DND-41 (cell line): ENCODE measurements at regions not wholly inside any gene's neighbourhood (a gene's known extent, or its start where the extent isn't known, plus 50 kb on each side); places are given as distances from the start of the nearest gene placed in this dataset.

Experiments
- ATAC-seq: fragments of 200-7000 bp; cut with Tn5 transposase; 3 replicates; pipeline ENCODE4 v1.9.1; 2021; ENCODE audit warnings: low read depth; ENCODE audit not compliant: insufficient read depth
- DNase-seq: peaks from one replicate; pipeline ENCODE4 v3.0.0-alpha.2; 2020
- H2AFZ ChIP-seq: 2 replicates; pipeline ENCODE4 v1.6.0; 2012; ENCODE audit warnings: low read depth, low read length
- H3K27ac ChIP-seq: 2 replicates; pipeline ENCODE4 v1.5.1; 2012; ENCODE audit warnings: low read length, inconsistent platforms
- H3K27me3 ChIP-seq: fragments of 200-600 bp; sonication (generic); 2 replicates; pipeline ENCODE4 v1.6.0; 2012; ENCODE audit warnings: low read length, mild to moderate bottlenecking, inconsistent platforms; ENCODE audit not compliant: insufficient read depth, poor library complexity
- H3K36me3 ChIP-seq: 2 replicates; pipeline ENCODE4 v1.5.1; 2012; ENCODE audit warnings: low read length, inconsistent platforms; ENCODE audit not compliant: insufficient read depth
- H3K4me1 ChIP-seq: 2 replicates; pipeline ENCODE4 v1.5.1; 2012; ENCODE audit warnings: mild to moderate bottlenecking, low read length; ENCODE audit not compliant: insufficient read depth
- H3K4me2 ChIP-seq: 2 replicates; pipeline ENCODE4 v1.6.0; 2012; ENCODE audit warnings: mild to moderate bottlenecking, moderate library complexity, low read length, inconsistent platforms; ENCODE audit not compliant: insufficient read depth
- H3K4me3 ChIP-seq, 2 experiments: fragments of 200-600 bp in 1 of 2; shearing (Covaris generic) in 1 of 2; 2 replicates each; pipeline ENCODE4 v1.5.1; 2012 to 2016; ENCODE audit warnings: inconsistent platforms in 2 of 2, low read length in 2 of 2, mild to moderate bottlenecking in 2 of 2, low read depth in 1 of 2, moderate library complexity in 1 of 2
- H3K79me2 ChIP-seq: 2 replicates; pipeline ENCODE4 v1.6.0; 2012; ENCODE audit warnings: low read length, inconsistent platforms; ENCODE audit not compliant: insufficient read depth
- H3K9ac ChIP-seq: 2 replicates; pipeline ENCODE4 v1.6.0; 2012; ENCODE audit warnings: low read depth, mild to moderate bottlenecking, inconsistent platforms, low read length, moderate library complexity
- H3K9me3 ChIP-seq: 2 replicates; pipeline ENCODE4 v1.5.1; 2012; ENCODE audit warnings: low read length, moderate library complexity, mild to moderate bottlenecking, inconsistent platforms; ENCODE audit not compliant: insufficient read depth, severe bottlenecking
- H4K20me1 ChIP-seq: 2 replicates; pipeline ENCODE4 v1.6.0; 2012; ENCODE audit warnings: low read length; ENCODE audit not compliant: insufficient read depth
- CTCF ChIP-seq: IDR thresholded peaks from 2 replicates; pipeline ENCODE4 v1.5.1; 2012; ENCODE audit warnings: borderline replicate concordance, low read length, moderate library complexity, mild to moderate bottlenecking; ENCODE audit not compliant: poor library complexity, severe bottlenecking; ENCODE audit errors: extremely low read depth
- EZH2 ChIP-seq: IDR thresholded peaks from 3 replicates; pipeline ENCODE4 v1.6.1; 2012; ENCODE audit warnings: borderline replicate concordance, low read depth, mild to moderate bottlenecking, moderate library complexity, low read length, inconsistent platforms; ENCODE audit not compliant: severe bottlenecking

GRCh38 chr2:129710670-129711495 is 268.6 kb upstream of the RAB6C start:
- Histone ChIP-seq H3K9me3 (no peaks in the 10 kb centered on the region), H4K20me1 (no peaks in the 10 kb centered on the region), H3K27ac (no peak overlapping the region), H3K9ac (no peak overlapping the region), H3K4me2 (no peak overlapping the region), H3K4me3 (no peak overlapping the region), H3K4me1 (no peaks in the 10 kb centered on the region), H3K79me2 (no peaks in the 10 kb centered on the region), H3K27me3 (peaks cover 5% of the 10 kb centered on the region), H3K36me3 (no peaks in the 10 kb centered on the region), H2AFZ (no peak overlapping the region)
- no peak for ATAC-seq
- TF ChIP-seq EZH2 (no peak), CTCF (no peak)
- DNase-seq, result no peak

DNA sequence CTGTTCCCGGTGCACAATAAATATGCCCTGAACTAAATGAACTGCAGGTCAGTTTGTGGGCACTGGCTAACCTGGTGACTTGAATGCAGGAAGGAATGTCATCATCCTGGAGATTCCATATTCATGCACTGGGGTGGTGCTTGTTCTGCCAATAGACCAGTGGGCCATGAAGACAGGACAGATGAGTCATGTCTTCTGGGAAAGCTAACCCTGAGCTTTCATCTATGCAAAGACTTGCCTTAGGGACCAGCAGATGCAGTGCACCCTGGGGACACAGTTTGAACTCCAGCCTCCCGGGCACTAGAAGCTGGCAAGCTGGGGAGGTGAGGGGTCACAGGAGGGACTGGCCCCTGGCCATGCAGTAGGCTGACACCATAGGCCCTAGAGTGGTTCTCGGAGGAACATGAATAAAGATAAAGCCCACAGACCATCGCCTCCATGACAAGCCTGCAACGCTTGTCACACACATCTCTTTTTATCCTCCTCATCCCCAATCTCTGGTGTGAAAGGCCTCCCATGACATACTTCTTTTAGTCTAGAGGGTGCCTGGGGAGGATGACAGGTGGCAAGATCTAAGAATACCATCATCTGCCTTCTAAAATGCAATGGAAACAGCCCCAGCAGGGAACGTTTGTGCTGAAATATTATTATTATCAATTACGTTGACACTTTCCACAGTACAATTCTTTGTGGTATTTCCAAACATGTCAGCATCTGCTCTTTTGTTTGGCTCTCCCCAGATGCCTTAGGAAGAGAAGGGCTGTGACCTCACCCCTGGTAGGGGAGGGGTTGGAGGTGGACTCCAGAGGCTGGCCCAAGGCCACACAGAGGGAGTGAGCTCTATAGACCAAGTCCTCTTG is 267.4 kb upstream of the RAB6C start:
- H3K4me2 ChIP-seq, result no peak overlapping the region

GRCh38 chr2:129712676-129712985 is 266.8 kb upstream of the RAB6C start:
- Histone ChIP-seq H3K36me3 (no peaks in the 10 kb centered on the region), H2AFZ (no peak overlapping the region), H3K4me1 (no peaks in the 10 kb centered on the region), H3K4me3 (no peak overlapping the region), H3K9me3 (no peaks in the 10 kb centered on the region), H3K27me3 (peaks cover 6% of the 10 kb centered on the region), H3K27ac (no peak overlapping the region), H4K20me1 (no peaks in the 10 kb centered on the region), H3K4me2 (no peak overlapping the region), H3K9ac (no peak overlapping the region), H3K79me2 (no peaks in the 10 kb centered on the region)
- ATAC-seq (no peak), DNase-seq (no peak)
- no peak for TF ChIP-seq EZH2
- no peak for TF ChIP-seq CTCF

More for the DNA sequence above, 267.4 kb upstream of the RAB6C start:
- ATAC-seq (no peak), DNase-seq (no peak)
- no peaks in the 10 kb centered on the region for H3K4me1 ChIP-seq
- TF ChIP-seq CTCF, result no peak
- TF ChIP-seq EZH2, result no peak
- H4K20me1 ChIP-seq, result no peaks in the 10 kb centered on the region
- no peak overlapping the region for H3K9ac ChIP-seq
- H3K9me3 ChIP-seq, result no peaks in the 10 kb centered on the region
- H3K79me2 ChIP-seq, result no peaks in the 10 kb centered on the region
- H2AFZ ChIP-seq, result no peak overlapping the region
- H3K36me3 ChIP-seq, result no peaks in the 10 kb centered on the region
- peaks cover 6% of the 10 kb centered on the region for H3K27me3 ChIP-seq
- no peak overlapping the region for H3K27ac ChIP-seq
- H3K4me3 ChIP-seq, result no peak overlapping the region
